ENCODE measurements at regions not wholly inside any gene's neighbourhood (a gene's known extent, or its start where the extent isn't known, plus 50 kb on each side); places are given as distances from the start of the nearest gene placed in this dataset.
A peak's percentile ranks its signal among the peaks of the same experiment; 100 is the strongest.

DNA sequence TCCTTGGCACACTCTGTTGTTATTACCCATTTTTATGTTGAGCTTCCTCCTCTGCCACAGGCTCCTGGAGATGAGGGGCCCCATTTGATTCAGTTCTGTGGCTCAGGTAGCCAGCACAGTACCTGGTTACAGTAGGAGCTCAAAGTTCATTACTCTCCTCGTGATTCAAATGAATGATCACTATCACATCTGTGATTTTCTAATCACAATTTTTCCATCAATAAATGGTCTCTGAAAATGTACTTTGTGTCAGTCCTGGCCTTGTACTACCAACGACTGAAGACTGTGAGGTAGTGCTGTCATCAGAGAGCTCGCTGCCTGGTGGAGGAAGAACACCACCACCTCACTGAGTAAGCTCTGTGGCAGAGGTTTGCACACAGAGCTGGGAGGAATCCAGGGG is 106.8 kb upstream of the JUN start:
- DNase-seq (ENCODE audit: low spot score) = no peak

DNA sequence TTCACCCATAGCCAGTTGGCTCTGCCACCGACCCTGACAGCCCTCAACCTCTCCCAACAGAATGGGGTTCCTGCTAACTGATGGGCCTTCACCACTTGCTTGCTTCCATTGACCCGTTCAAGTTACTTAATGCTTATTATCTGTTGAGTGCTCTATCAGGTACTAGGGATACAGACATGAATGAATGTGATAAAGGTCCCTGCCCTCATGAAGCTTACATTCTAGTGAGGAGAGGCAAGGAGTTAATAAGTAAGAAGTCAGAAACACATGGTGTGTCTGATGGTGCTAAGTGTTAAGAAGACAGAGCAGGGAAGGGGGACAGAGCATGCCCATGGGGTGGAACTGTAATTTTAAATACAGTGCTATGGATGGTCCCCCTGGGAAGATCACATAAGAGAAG is 107.5 kb upstream of the JUN start:
- DNase-seq (ENCODE audit: low spot score) = no peak

GRCh38 chr1:58893257-58893869 is 109.5 kb upstream of the JUN start:
- DNase-seq (ENCODE audit: low spot score) = peak; percentile 25

DNA sequence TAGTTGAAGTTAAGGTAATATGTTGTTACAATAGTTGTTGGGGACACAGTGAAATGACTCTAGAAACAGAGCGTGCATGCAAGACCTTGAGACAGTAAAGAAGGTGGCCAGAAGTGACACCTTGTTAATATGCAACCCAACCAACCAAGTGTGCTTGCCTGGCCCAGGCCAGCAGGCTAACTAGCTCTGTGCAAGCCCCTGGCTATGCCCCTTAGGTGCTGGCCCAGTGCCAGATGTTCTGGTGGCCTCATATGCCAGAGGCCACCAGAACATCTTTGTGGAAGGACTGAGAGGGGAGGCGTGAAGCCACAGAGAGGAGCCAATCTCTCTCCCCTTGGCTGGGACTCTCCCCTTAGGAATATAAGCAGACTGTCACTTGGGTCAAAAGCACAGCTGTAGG is 111.2 kb upstream of the JUN start:
- peak; percentile 28 for DNase-seq (ENCODE audit: low spot score)

GRCh38 chr1:58895559-58896145 is 111.8 kb upstream of the JUN start:
- no peak for DNase-seq (ENCODE audit: low spot score)

- DNase-seq (ENCODE audit: low spot score) = peak; percentile 75
Observed at GRCh38 chr1:58896246-58897183, 112.7 kb upstream of the JUN start.

- DNase-seq (ENCODE audit: low spot score) = no peak
Observed at GRCh38 chr1:58898739-58899586, 115.1 kb upstream of the JUN start.

DNA sequence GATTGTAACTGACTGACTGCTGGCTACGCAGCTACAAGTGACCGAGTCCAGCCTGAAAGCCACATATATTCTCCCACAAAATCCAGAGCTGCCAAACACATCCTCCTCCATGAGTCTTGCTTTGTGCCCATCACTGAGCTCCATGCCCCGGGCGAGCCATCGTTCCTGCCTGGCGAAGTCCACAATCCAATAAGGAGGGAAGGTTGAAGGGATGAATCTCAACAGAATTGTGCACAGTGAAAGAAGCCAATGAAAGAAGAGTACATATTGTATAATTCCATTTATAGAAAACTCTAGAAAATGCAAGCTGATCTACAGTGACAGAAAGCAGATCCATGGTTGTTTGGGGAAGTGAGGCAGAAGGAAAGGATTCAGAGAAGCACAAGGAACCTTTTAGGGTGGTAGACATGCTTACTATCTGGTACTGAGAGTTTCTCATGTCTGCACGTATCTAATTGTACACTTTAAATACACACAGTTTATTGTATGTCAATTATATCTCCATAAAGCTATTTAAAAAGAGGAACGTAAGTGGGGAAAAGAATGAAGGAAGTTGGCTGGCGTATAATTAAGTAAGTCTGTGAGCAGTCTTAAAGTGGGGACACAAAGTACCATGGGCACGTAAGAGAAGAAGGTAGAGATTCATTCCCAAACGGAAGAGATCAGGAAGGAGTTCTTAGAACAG is 115.9 kb upstream of the JUN start:
- DNase-seq (ENCODE audit: low spot score) = no peak

DNA sequence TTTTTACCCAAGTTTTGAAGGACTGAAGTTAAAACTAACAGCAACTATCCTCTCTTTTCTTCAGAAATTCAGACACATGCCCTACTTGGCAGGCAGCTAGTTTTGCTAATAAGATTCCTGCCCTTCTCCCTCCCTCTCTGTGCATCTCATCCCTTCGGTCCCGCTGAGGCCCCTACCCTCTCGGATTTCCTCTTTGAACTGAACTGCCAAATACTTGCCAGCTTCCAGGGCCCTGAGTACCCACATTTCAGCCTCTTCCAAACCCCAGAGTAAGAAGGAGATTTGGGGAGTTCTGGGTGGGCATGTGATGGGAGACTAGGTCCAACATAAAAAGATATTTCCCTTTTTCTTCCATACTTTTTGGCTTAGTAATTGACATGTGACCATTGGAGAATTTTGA is 116.5 kb upstream of the JUN start:
- no peak for DNase-seq (ENCODE audit: low spot score)

- no peak for DNase-seq (ENCODE audit: low spot score)
Observed at GRCh38 chr1:58901008-58901407, 117.2 kb upstream of the JUN start.

DNA sequence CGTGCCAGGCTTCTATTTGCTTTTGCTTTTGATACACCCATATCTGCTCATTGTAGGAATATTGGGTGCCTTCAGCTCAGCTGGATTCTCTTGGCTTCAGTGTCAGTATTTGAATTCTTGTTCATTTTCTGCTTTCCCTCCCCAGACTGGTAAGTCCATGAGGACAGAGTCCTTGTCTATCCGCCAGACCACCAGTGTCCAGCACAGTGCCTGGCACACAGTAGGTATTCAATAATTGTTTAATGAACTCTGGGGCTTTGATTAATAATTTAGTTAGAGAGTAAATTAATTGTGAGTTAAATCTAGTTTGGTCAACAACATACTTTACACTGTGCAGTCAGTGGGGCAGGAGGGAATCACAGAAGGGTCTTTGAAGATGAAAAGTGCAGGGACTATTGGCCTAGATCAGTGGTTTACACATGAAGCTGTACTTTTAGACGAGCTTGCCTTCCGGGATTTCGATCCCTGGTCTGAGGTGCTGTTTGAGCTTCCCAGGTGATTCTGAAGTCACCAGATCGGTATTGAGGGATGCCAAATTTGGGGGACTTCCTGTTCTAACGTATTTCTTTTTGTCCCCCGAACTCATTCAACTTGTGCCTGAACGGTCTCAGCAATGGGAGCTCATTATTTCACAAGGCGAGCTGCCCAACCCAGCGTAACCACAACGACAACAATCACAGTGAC is 119.1 kb upstream of the JUN start:
- DNase-seq (ENCODE audit: low spot score) = no peak

DNA sequence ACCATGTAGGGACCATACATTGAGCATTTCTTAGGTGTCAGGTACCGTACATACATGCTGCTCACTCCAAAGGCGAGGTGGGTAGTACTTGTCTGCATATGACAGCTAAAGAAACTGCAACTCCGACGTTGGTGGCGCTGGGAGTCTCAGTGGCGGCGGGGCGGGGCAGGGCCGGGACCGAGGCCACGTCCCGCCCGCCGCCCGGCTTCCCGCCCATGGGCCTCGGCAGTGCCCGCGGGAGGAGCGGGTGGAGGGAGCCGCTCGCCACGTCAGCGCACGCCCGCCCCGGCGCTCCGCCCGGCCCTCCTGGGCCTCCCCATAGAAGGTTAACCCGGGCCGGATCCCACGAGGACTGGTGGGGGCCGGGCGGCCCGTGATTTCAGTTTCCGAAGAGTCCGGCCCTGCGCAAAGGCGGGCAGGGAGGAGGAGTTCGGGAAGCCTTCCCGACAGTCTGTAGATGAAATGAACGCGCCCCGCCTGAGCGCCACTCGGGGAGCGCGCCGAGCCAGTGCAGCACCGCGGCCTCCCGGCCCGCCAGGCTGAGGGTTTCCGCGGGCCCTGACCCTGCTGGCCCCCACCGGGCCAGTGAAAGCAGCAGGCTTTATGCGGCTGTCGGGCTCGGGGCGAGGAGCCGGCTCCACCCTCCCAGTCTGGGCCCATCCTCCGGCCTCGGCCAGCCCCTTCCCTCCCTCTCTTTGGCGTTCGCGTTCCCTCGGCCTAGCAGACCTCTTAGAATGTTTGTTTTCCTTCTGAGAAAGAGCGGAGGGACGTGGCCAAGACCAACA is 119.9 kb upstream of the JUN start:
- peak; percentile 92 for DNase-seq (ENCODE audit: low spot score)

- no peak for DNase-seq (ENCODE audit: low spot score)
Observed at GRCh38 chr1:58904299-58905125, 120.7 kb upstream of the JUN start.

- DNase-seq (ENCODE audit: low spot score) = no peak
Observed at GRCh38 chr1:58905126-58905490, 121.3 kb upstream of the JUN start.

GRCh38 chr1:58905628-58906221 is 121.9 kb upstream of the JUN start:
- no peak for DNase-seq (ENCODE audit: low spot score)

GRCh38 chr1:58907398-58907797 is 123.6 kb upstream of the JUN start:
- no peak for DNase-seq (ENCODE audit: low spot score)

- DNase-seq (ENCODE audit: low spot score) = no peak
Observed at GRCh38 chr1:58908561-58909560, 125.0 kb upstream of the JUN start.

Data from HT-29 (cell line).